ENCODE measurements at regions not wholly inside any gene's neighbourhood (a gene's known extent, or its start where the extent isn't known, plus 50 kb on each side); places are given as distances from the start of the nearest gene placed in this dataset.
"Not testable (repeated sequence)": the region's sequence is repeated elsewhere in the genome, so short reads cannot be mapped to it uniquely, and the experiment has no call there.

DNA sequence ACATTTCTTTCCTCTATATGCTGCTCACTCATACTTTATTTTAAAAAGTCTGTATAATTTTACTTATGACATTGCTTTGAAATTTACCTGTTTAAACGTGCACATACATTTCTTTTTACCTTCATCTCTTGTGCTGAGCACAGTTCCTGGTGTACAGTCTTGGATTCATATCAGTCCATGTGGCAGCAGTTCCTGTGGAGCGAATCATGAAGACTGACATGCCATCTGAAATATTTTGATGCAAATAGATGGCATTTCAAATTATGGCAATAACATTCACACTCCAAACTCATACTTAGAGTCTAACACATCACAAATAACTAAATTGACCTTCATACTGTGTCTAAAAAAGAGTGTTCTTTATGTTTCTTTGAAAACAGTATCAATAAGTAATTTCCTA, 90.3 kb upstream of the CDH2 start:
- Mint-ChIP-seq H3K9me3 (peaks cover 6 to 14% of the 10 kb centered on the region in 2 donors), H3K36me3 (no peaks in the 10 kb centered on the region), H3K27ac (no peak overlapping the region)
- ATAC-seq (no peak), DNase-seq (ENCODE audit: low spot score in 2 of 2) (no peak)

DNA sequence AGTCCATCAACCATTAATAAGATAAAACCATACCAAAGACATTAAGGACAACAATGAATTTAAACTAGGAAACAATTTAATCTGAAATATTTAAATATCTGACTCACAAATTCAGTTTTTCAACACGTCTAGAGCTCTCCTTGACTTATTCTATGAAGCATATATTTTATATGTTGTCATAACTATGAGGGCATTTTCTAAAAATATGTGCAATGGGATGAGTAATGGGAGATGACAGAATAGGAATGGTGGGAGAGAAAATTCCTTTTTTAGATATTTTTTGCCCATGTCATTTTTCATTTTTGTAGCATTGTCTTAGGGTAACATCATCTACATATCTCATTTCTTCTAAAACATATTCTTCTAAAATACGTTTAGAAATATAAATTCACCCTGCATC, 79.2 kb upstream of the CDH2 start:
- no peaks in the 10 kb centered on the region for H3K36me3 Mint-ChIP-seq
- DNase-seq (ENCODE audit: low spot score in 2 of 2) (no peak), ATAC-seq (no peak)
- H3K9me3 Mint-ChIP-seq, result peaks cover 20 to 23% of the 10 kb centered on the region in 2 donors
- no peak overlapping the region for H3K27ac Mint-ChIP-seq

DNA sequence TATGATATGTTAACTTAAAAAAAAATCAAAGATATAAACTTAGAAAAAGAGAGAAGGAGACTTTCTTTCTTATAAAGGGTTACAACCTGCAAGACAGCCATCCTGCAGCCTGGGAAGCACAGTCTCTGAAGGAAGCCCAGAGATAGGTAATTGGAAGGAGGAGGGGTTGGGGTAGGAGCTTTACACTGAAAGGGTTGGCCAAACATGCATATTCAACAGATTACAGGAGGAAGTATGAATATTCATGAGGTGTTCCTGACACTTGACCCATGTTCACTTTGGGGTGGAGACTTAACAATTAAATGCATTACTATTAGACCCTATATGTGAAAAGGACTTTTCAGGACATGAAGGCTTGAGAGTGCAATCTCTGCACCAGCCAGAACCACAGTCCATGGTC, 71.7 kb upstream of the CDH2 start:
- no peak for DNase-seq (ENCODE audit: low spot score in 2 of 2)
- Mint-ChIP-seq H3K9me3 (peaks cover 9 to 14% of the 10 kb centered on the region in 2 donors), H3K27ac (no peak overlapping the region), H3K36me3 (no peaks in the 10 kb centered on the region)
- no peak for ATAC-seq

DNA sequence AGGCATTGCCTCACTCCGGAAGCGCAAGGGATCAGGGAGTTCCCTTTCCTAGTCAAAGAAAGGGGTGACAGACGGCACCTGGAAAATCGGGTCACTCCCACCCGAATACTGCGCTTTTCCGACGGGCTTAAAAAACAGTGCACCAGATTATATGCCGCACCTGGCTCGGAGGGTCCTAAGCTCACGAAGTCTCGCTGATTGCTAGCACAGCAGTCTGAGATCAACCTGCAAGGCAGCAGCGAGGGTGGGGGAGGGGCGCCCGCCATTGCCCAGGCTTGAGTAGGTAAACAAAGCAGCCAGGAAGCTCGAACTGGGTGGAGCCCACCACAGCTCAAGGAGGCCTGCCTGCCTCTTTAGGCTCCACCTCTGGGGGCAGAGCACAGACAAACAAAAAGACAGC, 63.7 kb upstream of the CDH2 start:
- H3K27ac Mint-ChIP-seq; DNase-seq (ENCODE audit: low spot score in 2 of 2); H3K36me3 Mint-ChIP-seq; ATAC-seq; H3K9me3 Mint-ChIP-seq: not testable (repeated sequence)

DNA sequence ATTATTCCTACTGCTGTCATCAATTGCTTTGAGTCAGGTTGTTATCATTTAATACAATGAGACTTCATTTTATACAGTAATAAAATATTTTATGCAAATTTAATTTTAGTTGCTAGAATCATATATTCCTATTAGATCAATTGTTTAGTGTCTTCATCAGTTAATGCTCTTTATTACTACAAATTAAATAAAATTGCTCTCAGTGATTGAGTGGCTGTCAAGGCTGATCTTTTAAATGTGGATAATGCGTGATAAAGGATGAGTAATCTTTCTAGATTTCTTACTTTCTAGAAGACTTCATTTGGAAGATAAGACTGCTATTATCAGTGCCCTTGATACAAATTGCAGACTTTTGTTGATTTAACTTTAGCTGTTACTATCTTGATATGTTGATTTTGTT, 59.6 kb upstream of the CDH2 start:
- no peak overlapping the region for H3K27ac Mint-ChIP-seq
- peaks cover 4 to 5% of the 10 kb centered on the region in 2 donors for H3K9me3 Mint-ChIP-seq
- H3K36me3 Mint-ChIP-seq, result peaks cover 0 to 7% of the 10 kb centered on the region in 2 donors
- ATAC-seq (no peak), DNase-seq (ENCODE audit: low spot score in 2 of 2) (no peak)
